HG02759 (cell line): ENCODE measurements at regions not wholly inside any gene's neighbourhood (a gene's known extent, or its start where the extent isn't known, plus 50 kb on each side); places are given as distances from the start of the nearest gene placed in this dataset.
"Not testable (repeated sequence)": the region's sequence is repeated elsewhere in the genome, so short reads cannot be mapped to it uniquely, and the experiment has no call there.

ENCODE experiments used
- ATAC-seq: cut with Tn5 transposase; IDR thresholded peaks from one replicate; pipeline ENCODE4 v1.9.1; 2021; ENCODE audit warnings: mild to moderate bottlenecking, moderate library complexity; ENCODE audit not compliant: unreplicated experiment

DNA sequence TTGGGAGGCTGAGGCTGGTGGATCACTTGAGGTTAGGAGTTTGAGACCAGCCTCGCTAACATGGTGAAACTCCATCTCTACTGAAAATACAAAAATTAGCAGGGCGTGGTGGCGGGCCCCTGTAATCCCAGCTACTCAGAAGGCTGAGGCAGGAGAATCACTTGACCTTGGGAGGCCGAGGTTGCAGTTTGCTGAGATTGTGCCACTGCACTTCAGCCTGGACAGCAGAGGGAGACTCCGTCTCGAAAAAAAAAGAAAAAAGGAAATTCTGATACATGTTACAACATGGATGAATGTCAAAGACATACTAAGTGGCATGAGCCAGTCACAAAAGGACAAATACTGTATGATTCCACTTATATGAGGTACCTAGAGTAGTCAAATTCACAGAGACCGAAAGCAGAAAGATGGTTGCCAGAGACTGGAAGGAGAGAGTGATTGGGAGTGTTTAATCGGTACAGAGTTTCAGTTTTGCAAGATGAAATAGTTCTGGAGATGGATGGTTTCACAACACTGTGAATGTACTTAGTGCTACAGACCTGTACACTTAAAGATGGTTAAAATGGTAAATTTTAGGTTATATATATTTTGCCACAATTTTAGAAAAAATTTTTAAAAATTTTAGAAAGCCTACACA lies 92.3 kb downstream of the BLID start:
- ATAC-seq: no peak

DNA sequence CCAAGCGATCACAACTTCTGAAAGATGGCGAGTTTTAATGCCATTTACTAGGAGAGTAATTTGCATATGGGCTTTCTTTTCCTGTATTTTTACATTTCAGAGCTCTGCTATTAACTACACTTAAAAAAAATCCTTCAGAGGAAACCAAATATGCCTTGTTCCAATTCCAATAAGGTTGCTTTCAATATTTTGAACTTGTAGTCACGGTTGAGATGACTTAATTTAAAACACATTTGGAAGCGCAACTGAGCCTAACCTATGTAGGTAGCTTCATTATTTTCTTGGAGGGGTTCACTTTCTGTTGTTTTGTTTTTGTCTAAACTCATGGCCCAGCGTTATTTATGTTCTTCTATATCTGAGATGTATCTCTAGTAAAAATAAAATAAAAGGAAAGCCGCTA lies 93.4 kb downstream of the BLID start:
- ATAC-seq: no peak

DNA sequence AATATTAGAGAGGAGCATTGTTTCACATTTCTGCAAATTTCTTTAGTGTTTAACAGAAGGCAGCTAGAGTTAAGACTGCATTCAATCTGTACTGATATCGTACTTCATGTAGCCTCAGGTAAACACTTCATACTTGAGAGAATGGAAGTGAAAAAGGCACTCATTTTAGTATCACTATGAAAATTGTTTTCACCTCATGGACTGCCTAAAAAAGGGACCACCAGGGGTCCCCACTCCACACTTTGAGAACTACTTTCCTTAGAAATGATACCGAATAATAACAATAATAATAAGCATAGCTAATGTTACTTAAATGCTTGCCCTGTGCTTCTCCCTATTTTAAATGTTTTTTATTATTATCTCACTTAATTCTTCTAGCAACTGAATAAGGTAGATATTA lies 95.1 kb downstream of the BLID start:
- ATAC-seq: no peak

DNA sequence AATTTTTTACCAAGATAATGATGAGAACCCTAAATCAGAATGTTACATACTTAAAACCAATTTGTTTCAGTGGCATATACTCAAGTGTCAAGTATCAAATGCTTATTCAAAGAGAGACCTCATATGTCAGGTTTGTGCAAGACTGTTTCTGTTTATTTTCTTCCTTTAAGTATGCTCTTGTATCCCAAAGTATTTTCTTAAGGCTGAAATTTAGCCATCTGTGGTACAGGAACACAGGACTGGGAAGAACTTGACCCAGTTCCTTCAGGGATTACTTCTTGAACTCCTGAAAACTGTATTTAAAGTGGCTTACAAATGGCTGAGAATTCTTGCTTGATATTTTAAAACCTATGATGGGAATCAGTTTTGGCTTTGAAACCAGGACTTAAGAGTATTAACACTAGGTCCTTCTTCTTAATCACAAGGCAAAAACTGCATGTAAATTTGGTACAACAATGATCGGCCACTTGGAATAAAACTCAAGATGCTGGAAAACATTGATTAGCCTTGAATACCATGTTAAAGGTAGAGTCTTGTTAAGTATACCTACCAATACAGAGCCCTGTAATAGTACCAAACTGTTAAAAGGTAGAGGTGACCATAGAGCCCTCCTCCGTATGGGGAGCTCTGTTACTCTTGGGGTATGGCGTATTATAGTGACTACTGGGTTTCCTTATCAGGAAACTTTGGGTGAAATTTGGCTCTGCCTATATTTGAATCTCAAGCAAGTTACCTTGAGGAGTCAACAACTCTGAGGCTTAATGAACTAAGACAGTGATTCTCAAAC lies 95.9 kb downstream of the BLID start:
- ATAC-seq: no peak

DNA sequence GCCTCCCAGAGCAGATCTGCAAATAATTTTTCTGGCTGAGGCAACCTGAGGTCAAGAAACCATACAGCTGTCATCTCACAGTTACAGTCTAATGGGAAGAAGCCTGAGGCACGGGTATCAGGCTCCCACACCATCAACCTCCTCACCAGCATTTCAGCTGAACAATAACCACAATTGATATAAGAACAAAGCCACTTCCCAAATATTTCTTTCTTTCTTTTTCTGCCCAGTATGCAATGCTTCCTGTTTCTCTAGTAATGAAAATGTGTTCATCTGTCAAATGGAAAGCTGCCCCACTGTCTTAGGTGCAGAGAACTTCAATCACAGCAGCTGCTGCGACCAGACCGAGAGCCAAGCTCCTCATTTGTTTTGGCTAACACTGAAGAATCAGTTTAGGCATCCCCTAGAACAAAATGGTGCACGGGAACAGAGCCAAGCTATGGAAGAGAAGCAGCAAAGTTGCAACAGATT lies 108.4 kb downstream of the BLID start:
- no peak for ATAC-seq

DNA sequence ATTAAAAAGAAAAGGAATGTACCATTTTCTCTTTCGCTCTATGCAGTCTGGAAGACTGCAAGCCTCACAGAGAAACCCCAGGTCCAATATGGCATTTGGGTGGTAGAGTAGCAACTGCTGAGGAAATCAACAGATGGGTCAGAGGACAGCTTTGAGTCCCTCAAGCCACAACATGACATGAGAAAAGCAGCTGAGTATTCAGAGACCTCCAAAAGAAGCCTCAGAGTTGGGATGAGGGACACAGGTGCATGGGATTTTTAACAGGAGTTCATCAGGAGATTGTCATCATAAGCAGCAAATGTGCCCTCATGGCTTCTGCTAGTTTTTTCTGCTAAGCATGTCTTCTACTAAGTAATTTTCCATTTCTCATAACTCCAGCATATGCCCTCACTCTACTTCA lies 111.6 kb downstream of the BLID start:
- ATAC-seq: no peak

DNA sequence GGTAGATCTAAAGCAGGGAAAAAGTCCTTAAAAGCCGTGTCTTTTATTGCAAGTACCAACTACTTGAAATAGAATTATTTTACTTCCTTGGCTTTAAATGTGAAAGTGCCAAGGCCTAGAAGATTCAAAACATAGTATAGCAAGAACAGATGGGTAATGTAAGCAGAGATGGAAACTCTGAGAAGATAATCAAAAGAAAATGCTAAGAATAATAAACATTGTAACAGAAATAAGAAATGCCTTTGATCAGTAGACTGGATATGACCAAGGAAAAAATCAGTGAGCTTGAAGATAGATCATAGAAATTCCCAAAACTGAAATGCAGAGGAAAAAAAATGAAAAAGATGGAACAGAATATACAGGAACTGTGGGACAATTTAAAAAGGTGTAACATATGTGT lies 113.1 kb downstream of the BLID start:
- no peak for ATAC-seq

DNA sequence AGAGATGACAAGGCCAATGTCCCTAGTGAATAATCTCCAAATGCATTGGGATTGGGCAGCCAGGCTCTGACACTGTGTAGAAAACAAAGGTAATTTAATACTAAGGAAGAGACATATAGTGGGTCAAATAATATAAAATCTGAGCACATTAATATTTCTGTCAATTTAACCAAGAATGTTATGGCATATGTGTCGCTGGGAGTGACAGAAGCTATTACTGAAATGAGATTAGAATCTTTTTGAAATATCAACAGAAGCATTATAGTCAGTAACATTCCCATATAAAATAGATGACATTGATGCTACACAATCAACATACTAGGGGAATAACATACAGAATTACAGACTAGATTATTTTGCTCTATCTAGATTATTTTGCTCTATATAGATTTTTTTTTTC lies 114.0 kb downstream of the BLID start:
- ATAC-seq: no peak

DNA sequence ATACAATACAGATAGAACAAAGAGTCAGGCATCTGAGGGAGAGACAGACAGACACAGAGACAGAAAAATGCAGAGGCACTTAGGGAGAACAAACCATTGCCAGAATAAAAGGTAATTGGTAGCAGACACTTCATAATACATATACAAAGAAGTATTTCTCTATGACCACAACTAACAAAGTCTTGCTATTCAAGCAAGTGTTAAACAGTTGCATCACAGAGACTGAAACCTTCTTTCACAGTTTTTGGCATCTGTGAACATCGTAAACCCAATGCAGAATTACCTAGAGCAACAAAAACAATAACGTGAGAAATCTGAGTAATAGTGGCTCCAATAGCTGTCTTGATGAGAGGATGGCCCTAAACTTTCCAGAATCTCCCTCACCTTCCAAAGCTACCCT lies 116.4 kb downstream of the BLID start:
- no peak for ATAC-seq

DNA sequence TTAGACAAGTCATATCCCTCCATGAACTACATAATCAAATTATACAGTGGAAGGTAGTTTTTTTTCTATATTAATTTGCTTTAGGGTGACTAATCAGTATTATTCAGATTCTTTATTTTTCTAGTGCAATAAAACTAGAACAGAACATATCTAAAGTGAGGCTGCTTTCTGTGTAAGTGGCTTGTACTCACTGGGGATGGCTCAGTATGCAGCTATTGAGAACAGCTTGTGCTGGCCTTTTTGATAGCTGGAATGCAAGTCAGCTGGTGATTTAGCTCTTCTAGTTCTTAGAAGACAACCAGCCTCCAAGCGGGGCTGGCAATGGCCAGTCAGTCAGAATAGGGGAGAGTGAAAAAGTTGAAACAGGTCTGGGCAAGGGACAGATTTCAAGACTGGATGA lies 119.4 kb downstream of the BLID start:
- ATAC-seq: no peak

DNA sequence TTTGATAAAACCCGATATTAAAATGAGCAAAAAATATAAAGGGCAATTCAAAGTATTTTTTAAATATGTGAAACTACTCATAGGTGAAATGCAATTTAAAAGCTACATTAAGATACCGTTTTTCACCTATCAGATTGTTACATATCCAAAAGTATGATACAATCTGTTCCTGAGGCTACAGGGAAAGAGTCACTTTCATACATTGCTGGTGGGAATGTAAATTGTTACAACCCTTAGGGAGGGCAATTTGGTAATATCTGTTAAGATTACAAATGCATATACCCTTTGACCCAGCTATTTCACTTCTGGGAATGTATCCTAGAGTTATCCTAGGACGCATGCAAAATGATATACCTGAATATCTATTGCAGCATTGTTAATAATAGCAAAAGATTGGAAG lies 132.1 kb downstream of the BLID start:
- ATAC-seq: no peak

DNA sequence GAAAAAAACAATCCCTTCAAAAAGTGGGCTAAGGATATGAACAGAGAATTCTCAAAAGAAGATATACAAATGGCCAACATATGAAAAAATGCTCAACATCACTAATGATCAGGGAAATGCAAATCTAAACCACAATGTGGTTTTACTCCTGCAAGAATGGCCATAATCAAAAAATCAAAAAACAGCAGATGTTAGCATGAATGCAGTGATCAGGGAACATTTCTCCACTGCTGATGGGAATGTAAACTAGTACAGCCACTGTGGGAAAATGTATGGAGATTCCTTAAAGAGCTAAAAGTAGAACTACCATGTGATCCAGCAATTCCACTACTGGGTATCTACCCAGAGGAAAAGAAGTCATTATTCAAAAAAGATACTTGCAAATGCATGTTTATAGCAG lies 138.1 kb downstream of the BLID start:
- not testable (repeated sequence) for ATAC-seq

DNA sequence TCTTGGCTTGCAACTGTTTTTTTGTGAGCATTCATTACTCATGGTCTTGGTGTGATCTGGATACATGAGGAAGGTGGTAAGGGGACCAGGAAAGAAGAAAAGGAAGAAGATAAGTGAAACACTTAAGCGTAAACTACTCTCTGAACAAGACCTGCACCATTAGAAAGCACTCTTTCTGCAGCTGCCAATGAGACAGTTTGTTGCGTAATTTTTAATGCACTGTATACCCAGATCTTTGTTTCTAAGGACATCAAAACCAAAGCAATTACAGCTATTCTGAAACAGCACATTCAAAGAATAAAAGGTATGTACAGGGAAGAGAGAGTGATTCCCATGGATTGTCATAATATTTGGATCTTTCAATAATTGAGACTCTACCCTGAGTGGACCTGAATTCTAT lies 147.4 kb downstream of the BLID start:
- ATAC-seq: no peak

DNA sequence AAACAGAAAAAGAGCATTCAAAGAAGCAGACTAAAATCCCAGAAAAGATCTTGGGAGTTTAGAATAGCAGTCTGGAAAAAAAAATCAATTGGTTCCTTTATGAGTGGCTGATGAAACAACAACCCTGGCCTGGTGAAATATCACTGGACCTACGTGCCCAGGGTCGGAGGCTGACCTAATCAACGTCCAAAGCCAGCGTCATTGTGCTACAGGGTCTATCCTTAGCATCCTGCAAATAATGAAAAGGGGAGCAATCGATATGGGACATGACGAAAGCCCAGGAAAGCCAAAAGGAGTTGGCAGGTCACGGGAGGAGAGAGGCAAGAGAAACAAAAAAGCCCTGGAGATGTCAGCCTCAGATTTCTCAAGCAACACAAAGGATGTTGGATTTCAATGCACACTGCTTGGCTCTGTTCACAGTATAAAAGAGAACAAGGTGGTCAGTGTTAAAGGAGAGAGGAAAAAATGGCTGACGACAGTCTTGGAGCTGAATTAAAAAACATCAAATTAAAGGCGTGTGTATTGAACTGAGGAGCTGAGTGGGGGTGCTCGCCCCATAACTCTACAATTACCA lies 148.8 kb downstream of the BLID start:
- ATAC-seq: no peak

DNA sequence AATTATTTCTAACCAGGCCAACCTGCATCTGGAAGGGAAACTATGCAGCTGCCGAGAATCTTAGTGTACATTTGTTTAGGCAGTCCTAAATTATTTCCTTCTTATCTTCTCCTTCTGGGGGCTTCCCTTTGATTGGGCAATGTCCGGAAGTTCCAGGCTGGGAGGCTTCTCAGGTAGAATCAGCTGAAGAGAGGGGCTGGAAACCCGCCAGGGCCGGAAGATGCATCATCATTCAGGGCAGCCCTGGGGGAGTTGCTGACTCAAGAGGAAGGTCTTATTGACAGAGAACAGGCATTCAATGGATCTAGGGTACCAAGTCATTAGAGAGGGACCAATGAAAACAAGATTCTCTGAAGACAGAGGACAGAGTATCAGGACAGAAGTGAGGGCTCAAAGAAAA lies 150.7 kb downstream of the BLID start:
- no peak for ATAC-seq

DNA sequence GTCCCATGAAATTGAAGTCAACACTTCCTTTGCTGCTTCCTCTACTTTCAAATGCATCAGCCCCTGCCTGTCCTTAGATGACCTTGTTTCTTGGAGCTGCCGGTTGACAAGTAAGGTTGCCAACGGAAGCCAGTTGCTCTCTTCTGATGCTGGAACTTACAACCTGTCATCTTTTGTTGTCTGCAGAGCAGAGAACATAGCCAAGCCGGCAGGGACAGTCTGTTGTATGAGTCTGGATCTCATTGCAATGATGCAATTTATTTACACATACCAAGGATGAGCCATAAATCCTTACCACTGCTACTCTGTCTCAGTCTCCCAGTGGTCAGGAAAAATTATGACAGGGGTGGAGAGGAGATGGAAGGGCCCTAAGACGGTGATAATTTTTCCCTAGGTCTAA lies 151.4 kb downstream of the BLID start:
- no peak for ATAC-seq

DNA sequence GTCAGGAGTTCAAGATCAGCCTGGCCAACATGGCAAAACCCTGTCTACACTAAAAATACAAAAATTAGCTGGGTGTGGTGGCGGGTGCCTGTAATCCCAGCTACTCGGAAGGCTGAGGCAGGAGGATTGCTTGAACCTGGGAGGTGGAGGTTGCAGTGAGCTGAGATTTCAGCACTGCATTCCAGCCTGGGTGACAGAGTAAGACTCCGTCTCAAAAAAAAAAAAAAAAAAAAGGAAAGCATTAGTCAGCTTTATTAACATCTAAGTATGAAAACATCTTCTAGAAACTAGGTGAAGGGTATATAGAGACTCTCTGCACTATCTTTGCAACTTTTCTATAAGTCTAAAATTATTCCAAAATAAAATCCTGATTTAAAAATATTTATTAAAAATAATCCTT lies 152.2 kb downstream of the BLID start:
- not testable (repeated sequence) for ATAC-seq

DNA sequence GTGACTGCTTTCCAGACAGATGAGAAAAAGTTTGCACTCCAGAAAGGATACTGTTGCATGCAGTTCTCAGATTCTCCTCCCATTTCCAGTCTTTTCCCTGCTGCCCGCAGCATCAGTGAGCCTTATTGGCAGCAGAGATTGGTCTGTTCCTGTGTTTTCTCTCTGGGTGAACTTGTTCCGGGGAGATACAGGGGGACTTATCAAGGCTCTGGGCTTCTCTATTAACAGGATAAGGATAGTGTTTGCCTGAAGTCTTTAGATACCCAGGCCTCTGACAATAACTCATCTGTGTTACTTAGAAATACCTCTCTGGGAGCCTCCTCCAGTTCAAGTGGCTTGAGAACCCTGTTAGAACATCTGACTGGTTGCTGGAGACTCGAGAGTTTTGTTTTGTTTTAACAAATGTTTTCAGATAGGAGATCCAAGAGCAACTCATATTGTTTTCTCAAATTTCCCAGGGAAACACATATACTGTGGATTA lies 154.7 kb downstream of the BLID start:
- ATAC-seq: no peak

DNA sequence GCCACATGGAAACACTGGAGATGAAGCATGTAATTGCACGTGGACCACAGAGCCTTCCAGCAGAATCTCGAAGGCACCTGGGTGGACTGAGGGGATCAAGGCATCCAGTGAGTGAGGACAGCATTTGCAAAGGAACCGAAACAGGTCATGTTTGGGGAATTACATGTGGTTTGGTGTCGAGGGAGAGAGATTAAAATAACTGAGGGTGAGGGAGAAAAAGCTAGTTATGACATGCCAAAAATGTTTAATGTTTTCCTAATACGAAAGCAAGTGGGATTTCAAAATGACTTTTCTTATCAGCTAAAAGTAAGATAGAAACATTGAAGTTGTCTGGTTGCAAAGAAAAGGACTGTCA lies 157.1 kb downstream of the BLID start:
- no peak for ATAC-seq

DNA sequence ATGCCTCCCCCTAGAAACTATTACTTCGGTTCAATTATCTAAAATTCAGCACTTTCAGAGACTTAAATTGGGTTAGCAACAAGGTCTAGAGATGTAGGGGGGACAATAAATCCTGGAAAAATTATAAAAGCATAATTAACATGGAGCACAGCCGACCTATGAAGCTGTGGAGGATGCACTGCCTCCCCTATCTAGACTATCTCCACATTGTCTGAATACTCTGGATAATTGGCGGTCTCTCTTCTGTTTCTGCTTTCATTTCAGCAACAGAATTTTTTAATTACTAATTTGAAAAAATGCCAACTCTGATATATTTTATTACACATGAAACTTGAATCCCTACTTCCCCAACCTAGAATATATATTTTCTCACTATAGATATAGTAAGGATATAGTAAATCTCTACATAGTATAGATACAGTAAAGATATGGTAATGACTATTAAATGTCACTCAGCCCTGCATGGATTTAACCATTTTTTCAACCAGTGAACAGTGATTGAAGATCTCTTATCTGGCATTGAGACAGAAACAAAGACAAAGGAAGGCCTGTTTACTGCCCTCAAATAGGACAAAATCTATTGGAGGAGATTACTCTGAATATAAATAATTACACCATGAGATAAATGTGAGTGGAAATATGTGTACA lies 157.6 kb downstream of the BLID start:
- no peak for ATAC-seq

DNA sequence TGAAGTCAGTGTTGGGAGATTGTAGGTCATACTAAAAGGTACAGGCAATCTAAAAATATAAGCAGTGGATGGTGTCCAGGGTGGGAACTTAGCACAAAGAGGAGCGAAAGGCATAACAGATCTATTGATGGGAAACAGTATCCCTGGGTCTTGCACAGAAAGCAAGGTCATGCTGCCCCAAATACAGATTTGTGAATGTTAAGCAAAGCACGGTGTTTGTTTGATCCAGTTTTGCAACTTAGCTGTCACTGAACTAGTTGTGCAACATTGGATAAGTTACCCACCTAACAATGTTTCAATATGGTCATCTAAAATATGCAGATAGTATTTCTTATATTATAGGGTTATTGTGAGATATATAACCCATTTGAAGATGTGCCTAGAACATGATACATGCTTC lies 162.9 kb downstream of the BLID start:
- ATAC-seq: no peak

DNA sequence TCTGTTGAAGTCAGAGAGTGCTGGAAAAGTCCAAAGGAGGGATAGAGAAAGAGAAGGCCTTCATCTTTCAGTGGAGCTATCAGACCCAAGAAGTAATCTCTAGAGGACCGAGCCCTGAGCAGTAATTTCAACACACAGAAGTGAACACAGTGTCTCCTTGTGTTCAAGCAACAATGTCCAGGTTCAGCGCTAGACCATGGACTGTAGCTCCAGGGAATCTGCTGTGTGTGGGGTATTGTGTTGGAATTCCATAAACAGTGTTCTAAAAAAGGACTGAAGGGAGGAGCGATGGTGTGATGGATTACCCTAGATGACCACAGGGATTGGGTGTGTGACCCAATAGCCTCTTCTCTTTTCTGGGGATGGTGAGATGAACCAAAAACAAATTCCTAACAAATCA lies 165.9 kb downstream of the BLID start:
- ATAC-seq: no peak
